NCI-H526 (cell line): ENCODE measurements at regions not wholly inside any gene's neighbourhood (a gene's known extent, or its start where the extent isn't known, plus 50 kb on each side); places are given as distances from the start of the nearest gene placed in this dataset.

Experiments
- DNase-seq, 2 experiments: peaks; one replicate each; lab custom pipeline; 2025; lab: John Stamatoyannopoulos, UW

- DNase-seq = no peak
These were observed 183.1 kb upstream of the SH3BP4 start for GRCh38 chr2:234768608-234769196.

GRCh38 chr2:234765279-234765678, 186.5 kb upstream of the SH3BP4 start:
- no peak for DNase-seq

- DNase-seq = peak; percentile 76 to 78
These were observed 187.4 kb upstream of the SH3BP4 start for GRCh38 chr2:234764372-234764771.

- DNase-seq = no peak
These were observed 188.6 kb upstream of the SH3BP4 start for GRCh38 chr2:234763002-234763873.

- DNase-seq = no peak
These were observed 189.9 kb upstream of the SH3BP4 start for GRCh38 chr2:234761910-234762309.

- DNase-seq = peak; percentile 31 to 67
These were observed 197.7 kb upstream of the SH3BP4 start for GRCh38 chr2:234754126-234754525.

- DNase-seq = no peak
These were observed 198.1 kb upstream of the SH3BP4 start for GRCh38 chr2:234753701-234754100.

- no peak for DNase-seq
These were observed 198.9 kb upstream of the SH3BP4 start for GRCh38 chr2:234752966-234753365.

- peak in 1 of 2 experiments; percentile 11 for DNase-seq
These were observed 200.4 kb upstream of the SH3BP4 start for GRCh38 chr2:234751275-234751973.

GRCh38 chr2:234747833-234748559, 203.8 kb upstream of the SH3BP4 start:
- no peak for DNase-seq

GRCh38 chr2:234747032-234747431, 204.8 kb upstream of the SH3BP4 start:
- DNase-seq = no peak

GRCh38 chr2:234745347-234745746, 206.5 kb upstream of the SH3BP4 start:
- DNase-seq = peak in 1 of 2 experiments; percentile 1

GRCh38 chr2:234741976-234742375, 209.8 kb upstream of the SH3BP4 start:
- no peak for DNase-seq

GRCh38 chr2:234739061-234739460, 212.8 kb upstream of the SH3BP4 start:
- DNase-seq = no peak

GRCh38 chr2:234735829-234736228, 216.0 kb upstream of the SH3BP4 start:
- no peak for DNase-seq

- DNase-seq = no peak
These were observed 217.8 kb upstream of the SH3BP4 start for GRCh38 chr2:234733795-234734600.

GRCh38 chr2:234733093-234733489, 218.7 kb upstream of the SH3BP4 start:
- DNase-seq = no peak

- DNase-seq = no peak
These were observed 219.3 kb upstream of the SH3BP4 start for GRCh38 chr2:234732404-234733092.

GRCh38 chr2:234731236-234731635, 220.6 kb upstream of the SH3BP4 start:
- DNase-seq = no peak

- DNase-seq = no peak
These were observed 221.7 kb upstream of the SH3BP4 start for GRCh38 chr2:234730066-234730640.
